ENCODE measurements at regions not wholly inside any gene's neighbourhood (a gene's known extent, or its start where the extent isn't known, plus 50 kb on each side); places are given as distances from the start of the nearest gene placed in this dataset.

DNA sequence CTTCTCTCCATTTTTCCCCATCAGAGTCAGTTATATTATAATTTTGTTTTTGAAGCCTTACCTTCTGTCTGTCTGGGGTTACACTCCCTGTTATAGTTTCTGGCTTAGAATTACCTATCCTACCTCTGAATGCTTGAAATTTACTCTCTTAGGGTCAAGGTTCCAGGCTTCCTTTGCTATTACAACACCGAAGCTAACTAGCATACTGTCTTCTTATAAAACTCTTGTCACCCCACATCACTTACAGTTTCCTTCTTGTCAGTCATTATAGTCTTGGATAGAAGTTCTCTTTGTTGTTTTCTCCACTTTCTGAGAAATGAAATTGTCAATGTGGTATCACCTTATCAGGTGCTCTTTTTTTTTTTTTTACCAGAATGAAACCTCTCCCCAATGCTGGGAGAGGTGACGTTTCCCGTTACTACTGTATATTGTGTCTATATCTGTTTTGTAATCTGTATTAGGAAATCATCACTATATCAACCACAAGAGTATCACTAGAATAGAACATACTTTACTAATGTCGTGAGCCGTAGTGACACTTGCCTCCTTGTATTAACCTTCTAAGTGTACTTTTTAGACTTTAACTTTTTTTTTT is 69.2 kb upstream of the PSMA6 start:
- no peaks in the 10 kb centered on the region for H3K27me3 ChIP-seq
- no peaks in the 10 kb centered on the region for H3K9me3 ChIP-seq
- H3K4me3 ChIP-seq (ENCODE audit: low read depth in 1 of 2, low read length in 1 of 2) = no peak overlapping the region
- H3K27ac ChIP-seq = peak overlapping the region; percentile 55
- peaks cover 10 to 15% of the 10 kb centered on the region in 2 experiments for H3K4me1 ChIP-seq (ENCODE audit: control insufficient read depth in 1 of 2, insufficient read depth in 1 of 2, low read depth in 1 of 2, low read length in 1 of 2)
- TF ChIP-seq, protein P1, sequence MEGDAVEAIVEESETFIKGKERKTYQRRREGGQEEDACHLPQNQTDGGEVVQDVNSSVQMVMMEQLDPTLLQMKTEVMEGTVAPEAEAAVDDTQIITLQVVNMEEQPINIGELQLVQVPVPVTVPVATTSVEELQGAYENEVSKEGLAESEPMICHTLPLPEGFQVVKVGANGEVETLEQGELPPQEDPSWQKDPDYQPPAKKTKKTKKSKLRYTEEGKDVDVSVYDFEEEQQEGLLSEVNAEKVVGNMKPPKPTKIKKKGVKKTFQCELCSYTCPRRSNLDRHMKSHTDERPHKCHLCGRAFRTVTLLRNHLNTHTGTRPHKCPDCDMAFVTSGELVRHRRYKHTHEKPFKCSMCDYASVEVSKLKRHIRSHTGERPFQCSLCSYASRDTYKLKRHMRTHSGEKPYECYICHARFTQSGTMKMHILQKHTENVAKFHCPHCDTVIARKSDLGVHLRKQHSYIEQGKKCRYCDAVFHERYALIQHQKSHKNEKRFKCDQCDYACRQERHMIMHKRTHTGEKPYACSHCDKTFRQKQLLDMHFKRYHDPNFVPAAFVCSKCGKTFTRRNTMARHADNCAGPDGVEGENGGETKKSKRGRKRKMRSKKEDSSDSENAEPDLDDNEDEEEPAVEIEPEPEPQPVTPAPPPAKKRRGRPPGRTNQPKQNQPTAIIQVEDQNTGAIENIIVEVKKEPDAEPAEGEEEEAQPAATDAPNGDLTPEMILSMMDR (IDR thresholded peaks at IDR 0.05) = no peak
- H3K36me3 ChIP-seq = no peaks in the 10 kb centered on the region

DNA sequence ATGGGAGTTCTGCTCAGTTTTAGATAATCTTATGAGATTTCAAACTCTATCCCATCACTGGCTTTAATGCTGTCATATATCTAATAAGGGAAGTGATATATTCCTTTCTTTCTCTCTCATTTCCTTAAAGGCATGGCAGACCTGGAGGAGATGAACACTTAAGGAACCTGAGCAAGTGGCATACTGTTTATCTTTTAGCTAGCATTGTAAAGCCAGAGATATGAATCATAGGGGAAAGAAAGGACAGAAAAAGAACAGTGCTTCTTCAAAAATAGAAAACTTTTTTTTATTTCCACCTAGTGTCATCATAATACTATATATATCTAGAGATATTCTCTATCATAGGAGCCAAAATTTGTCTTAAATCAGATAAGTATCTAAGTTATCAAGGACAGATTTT is 68.3 kb upstream of the PSMA6 start:
- no peaks in the 10 kb centered on the region for H3K27me3 ChIP-seq
- TF ChIP-seq, protein P1 (IDR thresholded peaks at IDR 0.05) = no peak
- no peak overlapping the region for H3K4me3 ChIP-seq (ENCODE audit: low read depth in 1 of 2, low read length in 1 of 2)
- H3K36me3 ChIP-seq = no peaks in the 10 kb centered on the region
- H3K4me1 ChIP-seq (ENCODE audit: control insufficient read depth in 1 of 2, insufficient read depth in 1 of 2, low read depth in 1 of 2, low read length in 1 of 2) = peaks cover 10 to 15% of the 10 kb centered on the region in 2 experiments
- no peaks in the 10 kb centered on the region for H3K9me3 ChIP-seq
- H3K27ac ChIP-seq = no peak overlapping the region

DNA sequence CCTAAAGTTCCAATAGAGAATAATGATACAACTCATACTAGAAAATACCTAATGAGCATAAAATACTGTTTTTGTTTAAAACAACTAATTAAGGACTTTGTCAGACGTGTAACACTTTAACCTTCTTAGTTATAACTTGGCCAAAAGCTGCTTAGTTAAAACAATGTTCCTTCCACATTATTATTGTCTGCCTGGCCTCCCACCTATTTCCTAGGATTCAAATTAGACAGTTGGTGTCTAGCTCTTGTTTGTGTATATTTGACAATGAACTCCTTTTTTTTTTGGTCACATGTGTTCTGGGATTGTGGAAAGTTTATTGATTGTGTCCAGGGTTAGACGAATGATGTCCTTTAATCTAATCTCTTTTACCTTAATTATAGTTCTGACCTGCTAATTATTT is 67.6 kb upstream of the PSMA6 start:
- Histone ChIP-seq H3K36me3 (no peaks in the 10 kb centered on the region), H3K27me3 (no peaks in the 10 kb centered on the region), H3K4me3 (ENCODE audit: low read depth in 1 of 2, low read length in 1 of 2) (no peak overlapping the region), H3K9me3 (no peaks in the 10 kb centered on the region), H3K4me1 (ENCODE audit: control insufficient read depth in 1 of 2, insufficient read depth in 1 of 2, low read depth in 1 of 2, low read length in 1 of 2) (peaks cover 12 to 15% of the 10 kb centered on the region in 2 experiments), H3K27ac (no peak overlapping the region)
- TF ChIP-seq, protein P1 (IDR thresholded peaks at IDR 0.05) = no peak

DNA sequence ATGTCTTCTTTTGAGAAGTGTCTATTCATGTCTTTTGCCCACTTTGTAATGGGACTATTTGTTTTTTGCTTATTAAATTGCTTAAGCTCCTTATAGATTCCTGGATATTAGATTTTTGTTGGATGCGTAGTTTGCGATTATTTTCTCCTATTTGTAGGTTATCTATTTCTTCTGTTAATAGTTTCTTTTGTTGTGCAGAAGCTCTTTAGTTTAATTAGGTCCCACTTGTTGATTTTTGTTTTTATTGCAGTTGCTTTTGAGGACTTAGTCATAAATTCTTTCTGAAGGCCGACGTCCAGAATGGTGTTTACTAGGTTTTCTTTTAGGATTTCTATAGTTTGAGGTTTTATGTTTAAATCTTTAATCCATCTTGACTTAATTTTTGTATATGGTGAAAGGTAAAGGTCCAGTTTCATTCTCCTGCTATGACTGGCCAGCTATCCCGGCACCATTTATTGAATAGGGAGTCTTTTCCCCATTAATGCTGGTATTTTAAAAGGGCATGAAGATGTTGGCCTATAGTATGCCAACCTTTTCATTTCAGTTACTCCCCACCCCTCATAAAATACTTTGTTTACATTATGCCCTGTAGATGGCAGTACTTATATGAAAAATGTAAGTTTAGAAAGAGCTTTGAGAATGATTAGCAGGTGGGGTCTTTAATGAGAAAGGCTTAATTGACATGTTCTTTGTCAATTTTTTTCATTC is 62.9 kb upstream of the PSMA6 start:
- Histone ChIP-seq H3K9me3 (no peaks in the 10 kb centered on the region), H3K4me3 (ENCODE audit: low read depth in 1 of 2, low read length in 1 of 2) (no peak overlapping the region), H3K4me1 (ENCODE audit: control insufficient read depth in 1 of 2, insufficient read depth in 1 of 2, low read depth in 1 of 2, low read length in 1 of 2) (peaks cover 35 to 37% of the 10 kb centered on the region in 2 experiments), H3K27ac (no peak overlapping the region), H3K36me3 (no peaks in the 10 kb centered on the region), H3K27me3 (no peaks in the 10 kb centered on the region)
- TF ChIP-seq, protein P1 (IDR thresholded peaks at IDR 0.05) = no peak

DNA sequence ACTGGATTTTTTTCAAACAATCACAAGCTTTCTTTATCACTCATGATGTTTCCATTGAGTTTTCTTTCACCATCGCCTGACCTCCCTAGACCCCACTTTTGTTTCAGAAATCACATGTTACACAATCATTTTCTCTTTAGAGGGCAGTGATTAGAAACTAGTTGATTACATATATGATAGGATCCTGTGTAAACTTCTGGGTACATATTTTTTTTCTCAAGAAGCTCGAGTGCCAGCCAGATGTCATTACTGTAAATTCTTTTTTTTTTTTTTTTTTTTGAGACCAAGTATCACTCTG is 62.4 kb upstream of the PSMA6 start:
- no peak overlapping the region for H3K4me3 ChIP-seq (ENCODE audit: low read depth in 1 of 2, low read length in 1 of 2)
- H3K9me3 ChIP-seq = no peaks in the 10 kb centered on the region
- TF ChIP-seq, protein P1 (IDR thresholded peaks at IDR 0.05) = no peak
- no peaks in the 10 kb centered on the region for H3K36me3 ChIP-seq
- no peak overlapping the region for H3K27ac ChIP-seq
- H3K4me1 ChIP-seq (ENCODE audit: control insufficient read depth in 1 of 2, insufficient read depth in 1 of 2, low read depth in 1 of 2, low read length in 1 of 2) = peaks cover 37 to 38% of the 10 kb centered on the region in 2 experiments
- no peaks in the 10 kb centered on the region for H3K27me3 ChIP-seq
